ENCODE measurements at regions not wholly inside any gene's neighbourhood (a gene's known extent, or its start where the extent isn't known, plus 50 kb on each side); places are given as distances from the start of the nearest gene placed in this dataset.

- intact Hi-C loops (cut with DNase I), result no loop called here
- FAIRE-seq (no peak), DNase-seq (no peak)
- Histone ChIP-seq H3K27me3 (ENCODE audit: control insufficient read depth, insufficient read depth, low read length) (no peaks in the 10 kb centered on the region), H3K9ac (ENCODE audit: low read length in 3 of 3) (no peak overlapping the region), H3K4me1 (ENCODE audit: control insufficient read depth in 2 of 3, insufficient read depth in 2 of 3, low read depth in 1 of 3, low read length in 3 of 3) (no peaks in the 10 kb centered on the region), H3K4me3 (ENCODE audit: low read length in 3 of 3) (no peak overlapping the region), H3K27ac (ENCODE audit: low read depth in 2 of 2, low read length in 2 of 2) (no peak overlapping the region), H3K9me3 (ENCODE audit: control insufficient read depth in 2 of 3, insufficient read depth in 1 of 3, low read length in 3 of 3) (no peaks in the 10 kb centered on the region), H3K36me3 (ENCODE audit: control insufficient read depth in 2 of 3, insufficient read depth in 3 of 3, low read length in 3 of 3) (no peaks in the 10 kb centered on the region)
- TF ChIP-seq, protein P1, sequence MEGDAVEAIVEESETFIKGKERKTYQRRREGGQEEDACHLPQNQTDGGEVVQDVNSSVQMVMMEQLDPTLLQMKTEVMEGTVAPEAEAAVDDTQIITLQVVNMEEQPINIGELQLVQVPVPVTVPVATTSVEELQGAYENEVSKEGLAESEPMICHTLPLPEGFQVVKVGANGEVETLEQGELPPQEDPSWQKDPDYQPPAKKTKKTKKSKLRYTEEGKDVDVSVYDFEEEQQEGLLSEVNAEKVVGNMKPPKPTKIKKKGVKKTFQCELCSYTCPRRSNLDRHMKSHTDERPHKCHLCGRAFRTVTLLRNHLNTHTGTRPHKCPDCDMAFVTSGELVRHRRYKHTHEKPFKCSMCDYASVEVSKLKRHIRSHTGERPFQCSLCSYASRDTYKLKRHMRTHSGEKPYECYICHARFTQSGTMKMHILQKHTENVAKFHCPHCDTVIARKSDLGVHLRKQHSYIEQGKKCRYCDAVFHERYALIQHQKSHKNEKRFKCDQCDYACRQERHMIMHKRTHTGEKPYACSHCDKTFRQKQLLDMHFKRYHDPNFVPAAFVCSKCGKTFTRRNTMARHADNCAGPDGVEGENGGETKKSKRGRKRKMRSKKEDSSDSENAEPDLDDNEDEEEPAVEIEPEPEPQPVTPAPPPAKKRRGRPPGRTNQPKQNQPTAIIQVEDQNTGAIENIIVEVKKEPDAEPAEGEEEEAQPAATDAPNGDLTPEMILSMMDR (IDR thresholded peaks at IDR 0.05; ENCODE audit: borderline replicate concordance, extremely low read depth, insufficient read depth), result no peak
These were observed 74.0 kb upstream of the VWDE start for GRCh38 chr7:12477620-12478019.

DNA sequence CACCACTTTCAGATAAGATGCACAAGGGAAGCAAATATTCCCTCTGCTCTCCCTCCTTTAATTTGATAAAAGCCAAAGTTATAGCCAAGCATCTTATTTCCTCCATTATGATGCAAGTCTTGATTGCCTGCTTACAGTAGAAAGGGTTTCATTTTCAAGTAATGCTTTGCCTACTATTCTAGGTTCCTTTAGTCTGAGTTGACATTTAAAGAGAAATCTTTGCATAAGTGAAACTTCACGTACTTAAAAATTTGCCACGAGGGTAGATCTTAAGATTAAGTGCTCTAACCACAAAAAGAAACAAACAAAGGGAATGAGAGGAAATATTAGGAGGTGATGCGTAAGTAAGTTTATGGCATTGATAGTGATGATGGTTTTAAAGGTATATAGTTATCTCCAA, 78.1 kb upstream of the VWDE start:
- Histone ChIP-seq H3K27ac (ENCODE audit: low read depth in 2 of 2, low read length in 2 of 2) (no peak overlapping the region), H3K27me3 (ENCODE audit: control insufficient read depth, insufficient read depth, low read length) (no peaks in the 10 kb centered on the region), H3K9ac (ENCODE audit: low read length in 3 of 3) (no peak overlapping the region), H3K4me3 (ENCODE audit: low read length in 3 of 3) (no peak overlapping the region), H3K36me3 (ENCODE audit: control insufficient read depth in 2 of 3, insufficient read depth in 3 of 3, low read length in 3 of 3) (no peaks in the 10 kb centered on the region), H3K4me1 (ENCODE audit: control insufficient read depth in 2 of 3, insufficient read depth in 2 of 3, low read depth in 1 of 3, low read length in 3 of 3) (no peaks in the 10 kb centered on the region), H3K9me3 (ENCODE audit: control insufficient read depth in 2 of 3, insufficient read depth in 1 of 3, low read length in 3 of 3) (no peaks in the 10 kb centered on the region)
- DNase-seq, result no peak
- TF ChIP-seq, protein P1 (IDR thresholded peaks at IDR 0.05; ENCODE audit: borderline replicate concordance, extremely low read depth, insufficient read depth), result no peak
- intact Hi-C loops (cut with DNase I), result no loop called here
- no peak for FAIRE-seq

DNA sequence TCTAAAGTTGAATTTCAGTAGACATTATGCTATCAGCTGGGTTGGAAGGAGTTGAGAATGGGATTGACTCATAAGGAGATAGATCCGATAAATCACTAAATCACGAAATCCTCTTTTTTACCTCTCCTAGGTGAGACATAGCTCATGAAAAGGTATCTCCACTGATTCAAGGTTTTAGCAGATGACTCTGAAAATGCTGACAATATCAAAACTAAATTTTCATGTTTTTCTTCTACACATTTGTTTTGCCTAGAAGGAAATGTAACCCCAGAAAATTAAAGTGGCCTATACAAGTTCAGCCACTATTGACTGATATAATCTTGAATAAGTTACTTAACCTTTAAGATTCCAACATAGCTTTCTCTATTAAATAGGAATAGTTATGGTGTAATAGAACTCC, 82.2 kb upstream of the VWDE start:
- DNase-seq (no peak), FAIRE-seq (no peak)
- H3K4me1 ChIP-seq (ENCODE audit: control insufficient read depth in 2 of 3, insufficient read depth in 2 of 3, low read depth in 1 of 3, low read length in 3 of 3), result no peaks in the 10 kb centered on the region
- H3K27ac ChIP-seq (ENCODE audit: low read depth in 2 of 2, low read length in 2 of 2), result no peak overlapping the region
- H3K9ac ChIP-seq (ENCODE audit: low read length in 3 of 3), result no peak overlapping the region
- no peaks in the 10 kb centered on the region for H3K27me3 ChIP-seq (ENCODE audit: control insufficient read depth, insufficient read depth, low read length)
- no peaks in the 10 kb centered on the region for H3K9me3 ChIP-seq (ENCODE audit: control insufficient read depth in 2 of 3, insufficient read depth in 1 of 3, low read length in 3 of 3)
- H3K36me3 ChIP-seq (ENCODE audit: control insufficient read depth in 2 of 3, insufficient read depth in 3 of 3, low read length in 3 of 3), result no peaks in the 10 kb centered on the region
- TF ChIP-seq, protein P1 (IDR thresholded peaks at IDR 0.05; ENCODE audit: borderline replicate concordance, extremely low read depth, insufficient read depth), result no peak
- intact Hi-C loops (cut with DNase I), result no loop called here
- H3K4me3 ChIP-seq (ENCODE audit: low read length in 3 of 3), result no peak overlapping the region

GRCh38 chr7:12488341-12488740, 82.2 kb upstream of the SCIN start:
- TF ChIP-seq, protein P1 (IDR thresholded peaks at IDR 0.05; ENCODE audit: borderline replicate concordance, extremely low read depth, insufficient read depth), result no peak
- no peak overlapping the region for H3K27ac ChIP-seq (ENCODE audit: low read depth in 2 of 2, low read length in 2 of 2)
- FAIRE-seq, result no peak
- H3K9me3 ChIP-seq (ENCODE audit: control insufficient read depth in 2 of 3, insufficient read depth in 1 of 3, low read length in 3 of 3), result no peaks in the 10 kb centered on the region
- no peaks in the 10 kb centered on the region for H3K36me3 ChIP-seq (ENCODE audit: control insufficient read depth in 2 of 3, insufficient read depth in 3 of 3, low read length in 3 of 3)
- no peaks in the 10 kb centered on the region for H3K27me3 ChIP-seq (ENCODE audit: control insufficient read depth, insufficient read depth, low read length)
- intact Hi-C loops (cut with DNase I), result no loop called here
- no peaks in the 10 kb centered on the region for H3K4me1 ChIP-seq (ENCODE audit: control insufficient read depth in 2 of 3, insufficient read depth in 2 of 3, low read depth in 1 of 3, low read length in 3 of 3)
- no peak overlapping the region for H3K9ac ChIP-seq (ENCODE audit: low read length in 3 of 3)
- H3K4me3 ChIP-seq (ENCODE audit: low read length in 3 of 3), result no peak overlapping the region
- DNase-seq, result no peak

Measured in kidney (tissue), 13 donors.